H1 (cell line): ENCODE measurements at regions not wholly inside any gene's neighbourhood (a gene's known extent, or its start where the extent isn't known, plus 50 kb on each side); places are given as distances from the start of the nearest gene placed in this dataset.
"Not testable (repeated sequence)": the region's sequence is repeated elsewhere in the genome, so short reads cannot be mapped to it uniquely, and the experiment has no call there.

ENCODE experiments used
- CTCF ChIA-PET: fragments of 300-600 bp; sonication (Branson Sonifier 250); formaldehyde crosslinking; loops from one replicate; lab custom pipeline; 2021; ENCODE audit not compliant: partially characterized antibody; lab: Charles Lee
- POLR2A ChIA-PET: fragments of 300-600 bp; sonication (Branson Sonifier 250); formaldehyde crosslinking; loops from one replicate; lab custom pipeline; 2021; ENCODE audit warnings: inconsistent platforms; ENCODE audit not compliant: partially characterized antibody; lab: Charles Lee
- DNase-seq, 2 experiments: peaks; one replicate each; pipeline versions ENCODE4 v3.0.0 to v3.0.0-alpha.2; 2010 to 2022; ENCODE audit warnings: low spot score in 2 of 2, low read depth in 1 of 2, mixed read lengths in 1 of 2
- FAIRE-seq: peaks from 2 replicates; lab custom pipeline; 2011; peaks lifted over from hg19 to GRCh38; lab: Jason Lieb, UNC
- H2AFZ ChIP-seq: 2 replicates; pipeline ENCODE4 v1.8.1; 2012; ENCODE audit warnings: low read length, inconsistent platforms
- H2AK5ac ChIP-seq: 2 replicates; pipeline ENCODE4 v1.6.1; 2013; ENCODE audit warnings: low read depth, low read length
- H2BK120ac ChIP-seq: replicated peaks from 2 replicates; pipeline ENCODE3; 2013; ENCODE audit warnings: low read depth, low read length, inconsistent platforms
- H2BK12ac ChIP-seq: 2 replicates; pipeline ENCODE4 v1.6.1; 2013; ENCODE audit warnings: low read depth, low read length
- H2BK15ac ChIP-seq: 2 replicates; pipeline ENCODE4 v1.6.1; 2013; ENCODE audit warnings: low read length
- H2BK20ac ChIP-seq: 2 replicates; pipeline ENCODE4 v1.6.1; 2013; ENCODE audit warnings: low read length
- H2BK5ac ChIP-seq: 2 replicates; pipeline ENCODE4 v1.6.1; 2013; ENCODE audit warnings: low read depth, low read length
- H3K14ac ChIP-seq: 2 replicates; pipeline ENCODE4 v1.6.1; 2013; ENCODE audit warnings: inconsistent platforms; ENCODE audit not compliant: insufficient read length
- H3K18ac ChIP-seq: 2 replicates; pipeline ENCODE4 v1.6.1; 2013; ENCODE audit warnings: low read length; ENCODE audit errors: extremely low read depth
- H3K23ac ChIP-seq: 2 replicates; pipeline ENCODE4 v1.6.1; 2013; ENCODE audit warnings: inconsistent platforms; ENCODE audit not compliant: insufficient read length
- H3K23me2 ChIP-seq: 2 replicates; pipeline ENCODE4 v1.6.1; 2013; ENCODE audit warnings: low read depth, low read length
- H3K27ac ChIP-seq: 2 replicates; pipeline ENCODE4 v1.6.1; 2011; ENCODE audit warnings: low read depth, low read length, inconsistent platforms
- H3K27me3 ChIP-seq, 4 experiments: replicated peaks in 1 of 4; 1 replicate in 1 of 4; 2 replicates in 3 of 4; pipeline versions ENCODE4 v1.6.1 to v1.8.1; 2011 to 2013; ENCODE audit warnings: low read length in 3 of 4, mild to moderate bottlenecking in 3 of 4, inconsistent platforms in 2 of 4, mixed read lengths in 2 of 4, moderate library complexity in 1 of 4; ENCODE audit not compliant: control insufficient read depth in 3 of 4, insufficient read depth in 3 of 4; ENCODE audit errors: extremely low read depth in 1 of 4
- H3K36me3 ChIP-seq, 4 experiments: 2 replicates each; pipeline versions ENCODE4 v1.6.1 to v1.8.1; 2011 to 2013; ENCODE audit warnings: mild to moderate bottlenecking in 4 of 4, low read length in 3 of 4, moderate library complexity in 2 of 4, control low read depth in 1 of 4, inconsistent platforms in 1 of 4; ENCODE audit not compliant: insufficient read depth in 4 of 4, control insufficient read depth in 2 of 4
- H3K4ac ChIP-seq: replicated peaks from 2 replicates; pipeline ENCODE3; 2013; ENCODE audit warnings: low read length, low read depth, mixed read lengths, inconsistent platforms; ENCODE audit not compliant: insufficient read length
- H3K4me1 ChIP-seq, 4 experiments: replicated peaks in 1 of 4; 1 replicate in 1 of 4; 2 replicates in 3 of 4; pipeline versions ENCODE4 v1.6.1 to v1.8.1; 2011 to 2013; ENCODE audit warnings: low read length in 3 of 4, inconsistent platforms in 2 of 4, mixed read lengths in 1 of 4; ENCODE audit not compliant: insufficient read depth in 4 of 4, control insufficient read depth in 3 of 4
- H3K4me2 ChIP-seq, 2 experiments: 2 replicates each; pipeline versions ENCODE4 v1.6.1 to v1.8.1; 2011 to 2013; ENCODE audit warnings: low read depth in 2 of 2, low read length in 2 of 2, control low read depth in 1 of 2, inconsistent platforms in 1 of 2, mild to moderate bottlenecking in 1 of 2; ENCODE audit not compliant: insufficient read depth in 1 of 2
- H3K4me3 ChIP-seq, 4 experiments: fragments of 200-600, 300-600 bp in 1 of 4; sonication (generic), shearing (Covaris generic), sonication (Bioruptor Twin) in 1 of 4; 2 replicates each; pipeline versions ENCODE4 v1.5.1 to v1.8.1; 2011 to 2016; ENCODE audit warnings: low read length in 4 of 4, low read depth in 3 of 4, control low read depth in 2 of 4, inconsistent platforms in 2 of 4, mild to moderate bottlenecking in 2 of 4, mixed read lengths in 1 of 4, moderate library complexity in 1 of 4; ENCODE audit not compliant: insufficient read depth in 2 of 4; ENCODE audit errors: extremely low read depth in 1 of 4
- H3K56ac ChIP-seq: replicated peaks from 2 replicates; pipeline ENCODE3; 2013; ENCODE audit warnings: low read depth, mild to moderate bottlenecking, mixed read lengths, low read length, inconsistent platforms; ENCODE audit not compliant: insufficient read length
- H3K79me1 ChIP-seq: 2 replicates; pipeline ENCODE4 v1.6.1; 2013; ENCODE audit warnings: low read depth, low read length, control low read depth
- H3K79me2 ChIP-seq, 2 experiments: 2 replicates each; pipeline versions ENCODE4 v1.6.1 to v1.8.1; 2012 to 2013; ENCODE audit warnings: low read length in 2 of 2, mild to moderate bottlenecking in 2 of 2, inconsistent platforms in 1 of 2; ENCODE audit not compliant: insufficient read depth in 2 of 2, control insufficient read depth in 1 of 2
- H3K9ac ChIP-seq, 4 experiments: replicated peaks in 1 of 4; 1 replicate in 1 of 4; 2 replicates in 3 of 4; pipeline versions ENCODE4 v1.6.1 to v1.8.1; 2011 to 2013; ENCODE audit warnings: low read depth in 3 of 4, low read length in 3 of 4, control low read depth in 2 of 4, mild to moderate bottlenecking in 2 of 4, moderate library complexity in 2 of 4, inconsistent platforms in 1 of 4; ENCODE audit errors: extremely low read depth in 1 of 4
- H3K9me3 ChIP-seq, 2 experiments: 2 replicates each; pipeline versions ENCODE4 v1.6.1 to v1.8.1; 2012 to 2013; ENCODE audit warnings: mild to moderate bottlenecking in 2 of 2, moderate library complexity in 2 of 2, control low read depth in 1 of 2, inconsistent platforms in 1 of 2, low read depth in 1 of 2, low read length in 1 of 2, mixed read lengths in 1 of 2; ENCODE audit not compliant: insufficient read depth in 2 of 2
- H4K20me1 ChIP-seq, 2 experiments: replicated peaks in 1 of 2; 2 replicates each; pipeline versions ENCODE3 to v1.8.1; 2011 to 2013; ENCODE audit warnings: inconsistent platforms in 2 of 2, low read length in 2 of 2, mild to moderate bottlenecking in 1 of 2; ENCODE audit not compliant: insufficient read depth in 2 of 2, control insufficient read depth in 1 of 2
- H4K5ac ChIP-seq: 2 replicates; pipeline ENCODE4 v1.6.1; 2013; ENCODE audit warnings: low read length, low read depth, mixed read lengths, inconsistent platforms; ENCODE audit not compliant: insufficient read length
- H4K8ac ChIP-seq: 2 replicates; pipeline ENCODE4 v1.8.0; 2013; ENCODE audit warnings: mild to moderate bottlenecking, moderate library complexity, low read length, inconsistent platforms; ENCODE audit not compliant: insufficient read depth; ENCODE audit errors: extremely low read depth
- H4K91ac ChIP-seq: replicated peaks from 2 replicates; pipeline ENCODE3; 2013; ENCODE audit warnings: low read length, mixed read lengths, inconsistent platforms; ENCODE audit not compliant: insufficient read length
- WGBS, 2 experiments: shearing (Covaris generic) in 1 of 2; methylation state at CpG; one replicate each; pipeline versions ENCODE4 v1.1.6 to v1.1.7; 2013 to 2015; ENCODE audit warnings: low lambda C conversion rate in 2 of 2, mixed read lengths in 2 of 2, inconsistent platforms in 1 of 2, low coverage in 1 of 2, missing lambda C conversion rate in 1 of 2; ENCODE audit not compliant: insufficient replicate concordance in 2 of 2, insufficient coverage in 1 of 2, insufficient read length in 1 of 2; ENCODE audit errors: extremely low coverage in 1 of 2, missing lambda C conversion rate in 1 of 2; 5-methylcytosine and 5-hydroxymethylcytosine counted together

DNA sequence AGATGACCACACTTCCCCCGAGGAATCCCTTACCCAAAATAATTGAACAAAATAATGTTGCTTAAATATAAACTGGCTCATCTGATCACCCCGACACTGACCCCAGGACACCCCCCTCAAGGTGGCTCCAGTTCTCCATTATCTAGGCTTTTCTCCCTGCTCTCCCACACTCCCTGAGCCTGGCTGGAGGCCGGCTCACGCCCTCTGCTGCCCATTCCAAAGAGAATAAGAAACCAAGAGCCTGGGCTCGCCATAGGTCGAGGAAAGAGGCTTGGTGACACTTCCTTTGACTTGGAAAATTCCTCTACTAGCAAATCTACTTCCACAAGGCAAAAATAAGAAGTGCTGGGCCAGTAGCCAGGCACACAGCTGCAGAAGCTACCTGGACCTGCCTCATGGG is 63.3 kb upstream of the OR4C13 start:
- H3K4me2 ChIP-seq, H3K79me1 ChIP-seq, H3K36me3 ChIP-seq, H2BK20ac ChIP-seq, H4K5ac ChIP-seq, H3K27ac ChIP-seq, POLR2A ChIA-PET, H3K14ac ChIP-seq, H3K4ac ChIP-seq, H3K23ac ChIP-seq, H2AK5ac ChIP-seq, H4K8ac ChIP-seq, FAIRE-seq, H3K79me2 ChIP-seq, H3K4me3 ChIP-seq, CTCF ChIA-PET, H2BK15ac ChIP-seq, H2BK120ac ChIP-seq, H3K23me2 ChIP-seq, H4K91ac ChIP-seq, H2BK12ac ChIP-seq, H3K9ac ChIP-seq, H3K56ac ChIP-seq, H3K18ac ChIP-seq, H2AFZ ChIP-seq, H2BK5ac ChIP-seq, H3K4me1 ChIP-seq, H4K20me1 ChIP-seq, DNase-seq, H3K27me3 ChIP-seq: not testable (repeated sequence)
- 73% methylated on average over 6 of the region's 6 CpGs; no CpG with 5 or more reads in 1 of the 2 experiments for WGBS, 2 experiments
- H3K9me3 ChIP-seq: peaks cover 18 to 64% of the 10 kb centered on the region in 2 experiments

DNA sequence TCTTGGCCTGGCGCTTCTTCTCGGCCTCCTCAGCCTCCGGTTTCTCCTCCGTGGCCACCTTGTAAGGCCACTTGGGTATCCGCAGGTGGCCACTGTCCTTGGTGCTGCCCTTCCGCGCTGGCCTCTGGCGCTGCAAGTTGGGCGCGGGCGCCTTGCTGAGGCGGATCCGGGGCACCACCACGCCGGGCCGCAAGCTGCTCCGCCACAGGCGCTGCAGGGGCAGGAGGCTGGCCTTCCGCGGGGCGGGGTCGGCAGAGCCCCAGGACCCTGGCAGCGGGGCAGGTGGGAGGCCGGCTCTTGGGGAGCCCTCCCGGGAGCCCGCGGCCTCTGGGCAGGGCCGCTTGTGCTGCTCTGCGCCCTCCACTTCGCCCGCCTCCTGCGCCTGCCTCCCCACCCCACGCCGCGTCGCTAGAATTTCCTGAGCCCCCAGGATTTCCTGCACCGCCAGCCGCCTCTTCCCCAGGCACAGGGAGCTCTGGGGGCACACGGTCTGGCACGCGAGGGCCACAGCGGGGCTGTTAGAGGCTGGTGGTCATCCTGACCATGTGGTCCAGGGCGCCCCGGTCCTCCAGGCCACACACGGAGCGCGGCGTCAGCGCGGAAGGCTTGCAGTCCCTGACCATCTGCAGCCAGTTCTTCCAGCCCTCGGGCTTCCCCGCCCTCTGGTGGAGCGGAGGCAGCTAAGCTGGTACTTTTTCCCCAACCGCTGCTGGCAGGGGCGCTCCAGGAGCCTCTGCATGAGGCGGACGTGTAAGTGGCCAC is 60.1 kb upstream of the OR4C13 start:
- H3K18ac ChIP-seq, H3K79me1 ChIP-seq, H3K79me2 ChIP-seq, H3K4me2 ChIP-seq, H2BK20ac ChIP-seq, H3K14ac ChIP-seq, H3K4me3 ChIP-seq, H2BK120ac ChIP-seq, H3K56ac ChIP-seq, POLR2A ChIA-PET, H3K4ac ChIP-seq, H2AFZ ChIP-seq, H3K23me2 ChIP-seq, H4K8ac ChIP-seq, H2BK15ac ChIP-seq, FAIRE-seq, H3K4me1 ChIP-seq, DNase-seq, H3K9ac ChIP-seq, H4K20me1 ChIP-seq, H3K27me3 ChIP-seq, H3K27ac ChIP-seq, H4K91ac ChIP-seq, H4K5ac ChIP-seq, H2BK12ac ChIP-seq, H2AK5ac ChIP-seq, H3K36me3 ChIP-seq, H2BK5ac ChIP-seq, H3K23ac ChIP-seq, CTCF ChIA-PET: not testable (repeated sequence)
- H3K9me3 ChIP-seq: peaks cover 36 to 79% of the 10 kb centered on the region in 2 experiments
- 95% methylated on average over 26 of the region's 57 CpGs; no CpG with 5 or more reads in 1 of the 2 experiments for WGBS, 2 experiments
